MG63 (cell line): ENCODE measurements at regions not wholly inside any gene's neighbourhood (a gene's known extent, or its start where the extent isn't known, plus 50 kb on each side); places are given as distances from the start of the nearest gene placed in this dataset.
"Not testable (repeated sequence)": the region's sequence is repeated elsewhere in the genome, so short reads cannot be mapped to it uniquely, and the experiment has no call there.

Experiments
- DNase-seq: peaks from one replicate; pipeline ENCODE4 v3.0.0-alpha.2; 2020
- H3K27me3 ChIP-seq: fragments of 250-450 bp; sonication (Bioruptor Pico); 2 replicates; pipeline ENCODE4 v1.5.1; 2020; ENCODE audit warnings: mild to moderate bottlenecking, moderate library complexity
- H3K36me3 ChIP-seq: fragments of 250-450 bp; sonication (Bioruptor Pico); 2 replicates; pipeline ENCODE4 v1.5.1; 2020; ENCODE audit warnings: mild to moderate bottlenecking, moderate library complexity
- H3K4me3 ChIP-seq: fragments of 250-450 bp; sonication (Bioruptor Pico); 2 replicates; pipeline ENCODE4 v1.5.1; 2020; ENCODE audit warnings: mild to moderate bottlenecking, moderate library complexity
- H3K9me3 ChIP-seq: fragments of 250-450 bp; sonication (Bioruptor Pico); 2 replicates; pipeline ENCODE4 v1.5.1; 2020; ENCODE audit warnings: mild to moderate bottlenecking, moderate library complexity

- Histone ChIP-seq H3K36me3 (no peaks in the 10 kb centered on the region), H3K4me3 (no peak overlapping the region), H3K9me3 (peaks cover 6% of the 10 kb centered on the region), H3K27me3 (no peaks in the 10 kb centered on the region)
- peak; percentile 42 for DNase-seq
Observed at GRCh38 chr9:88852794-88853193, 138.5 kb upstream of the S1PR3 start.

- Histone ChIP-seq H3K9me3 (no peaks in the 10 kb centered on the region), H3K4me3 (no peak overlapping the region), H3K27me3 (no peaks in the 10 kb centered on the region), H3K36me3 (no peaks in the 10 kb centered on the region)
- DNase-seq: no peak
Observed at GRCh38 chr9:88870627-88871026, 120.6 kb upstream of the S1PR3 start.

GRCh38 chr9:88871669-88872068, 119.6 kb upstream of the S1PR3 start:
- no peaks in the 10 kb centered on the region for H3K36me3 ChIP-seq
- H3K27me3 ChIP-seq: no peaks in the 10 kb centered on the region
- no peak for DNase-seq
- H3K4me3 ChIP-seq: no peak overlapping the region
- H3K9me3 ChIP-seq: no peaks in the 10 kb centered on the region

GRCh38 chr9:88872192-88872946, 118.9 kb upstream of the S1PR3 start:
- Histone ChIP-seq H3K27me3 (no peaks in the 10 kb centered on the region), H3K9me3 (no peaks in the 10 kb centered on the region), H3K4me3 (no peak overlapping the region), H3K36me3 (no peaks in the 10 kb centered on the region)
- DNase-seq: no peak

GRCh38 chr9:88873635-88874034, 117.6 kb upstream of the S1PR3 start:
- H3K36me3 ChIP-seq: no peaks in the 10 kb centered on the region
- H3K27me3 ChIP-seq: no peaks in the 10 kb centered on the region
- H3K4me3 ChIP-seq: no peak overlapping the region
- H3K9me3 ChIP-seq: no peaks in the 10 kb centered on the region
- no peak for DNase-seq

GRCh38 chr9:88874391-88874790, 116.9 kb upstream of the S1PR3 start:
- H3K4me3 ChIP-seq: no peak overlapping the region
- DNase-seq: no peak
- no peaks in the 10 kb centered on the region for H3K27me3 ChIP-seq
- no peaks in the 10 kb centered on the region for H3K36me3 ChIP-seq
- H3K9me3 ChIP-seq: no peaks in the 10 kb centered on the region

GRCh38 chr9:88875400-88876120, 115.7 kb upstream of the S1PR3 start:
- DNase-seq: no peak

GRCh38 chr9:88880199-88880598, 111.1 kb upstream of the S1PR3 start:
- Histone ChIP-seq H3K4me3 (no peak overlapping the region), H3K27me3 (no peaks in the 10 kb centered on the region), H3K9me3 (no peaks in the 10 kb centered on the region), H3K36me3 (no peaks in the 10 kb centered on the region)
- DNase-seq: no peak

More at GRCh38 chr9:88875400-88876120, 115.7 kb upstream of the S1PR3 start:
- no peak overlapping the region for H3K4me3 ChIP-seq
- H3K9me3 ChIP-seq: no peaks in the 10 kb centered on the region
- H3K36me3 ChIP-seq: no peaks in the 10 kb centered on the region
- no peaks in the 10 kb centered on the region for H3K27me3 ChIP-seq

- not testable (repeated sequence) for H3K27me3 ChIP-seq, H3K36me3 ChIP-seq, DNase-seq, H3K4me3 ChIP-seq, H3K9me3 ChIP-seq
Observed at GRCh38 chr9:88884291-88884690, 107.0 kb upstream of the S1PR3 start.

- not testable (repeated sequence) for H3K4me3 ChIP-seq, H3K27me3 ChIP-seq, H3K36me3 ChIP-seq, DNase-seq, H3K9me3 ChIP-seq
Observed at GRCh38 chr9:88886762-88887161, 104.5 kb upstream of the S1PR3 start.

GRCh38 chr9:88889386-88889785, 101.9 kb upstream of the S1PR3 start:
- no peak overlapping the region for H3K4me3 ChIP-seq
- no peaks in the 10 kb centered on the region for H3K36me3 ChIP-seq
- no peak for DNase-seq
- no peaks in the 10 kb centered on the region for H3K9me3 ChIP-seq
- no peaks in the 10 kb centered on the region for H3K27me3 ChIP-seq

- H3K4me3 ChIP-seq: no peak overlapping the region
- no peak for DNase-seq
- no peaks in the 10 kb centered on the region for H3K36me3 ChIP-seq
- no peaks in the 10 kb centered on the region for H3K9me3 ChIP-seq
- H3K27me3 ChIP-seq: no peaks in the 10 kb centered on the region
Observed at GRCh38 chr9:88890546-88890945, 100.7 kb upstream of the S1PR3 start.

GRCh38 chr9:88891040-88891439, 100.2 kb upstream of the S1PR3 start:
- no peaks in the 10 kb centered on the region for H3K9me3 ChIP-seq
- H3K27me3 ChIP-seq: no peaks in the 10 kb centered on the region
- H3K4me3 ChIP-seq: no peak overlapping the region
- no peak for DNase-seq
- H3K36me3 ChIP-seq: no peaks in the 10 kb centered on the region

GRCh38 chr9:88892724-88893123, 98.5 kb upstream of the S1PR3 start:
- no peak overlapping the region for H3K4me3 ChIP-seq
- DNase-seq: no peak
- no peaks in the 10 kb centered on the region for H3K36me3 ChIP-seq
- H3K9me3 ChIP-seq: no peaks in the 10 kb centered on the region
- H3K27me3 ChIP-seq: no peaks in the 10 kb centered on the region

- Histone ChIP-seq H3K27me3 (no peaks in the 10 kb centered on the region), H3K36me3 (no peaks in the 10 kb centered on the region), H3K4me3 (no peak overlapping the region), H3K9me3 (no peaks in the 10 kb centered on the region)
- no peak for DNase-seq
Observed at GRCh38 chr9:88897081-88897480, 94.2 kb upstream of the S1PR3 start.

- Histone ChIP-seq H3K9me3 (no peaks in the 10 kb centered on the region), H3K27me3 (no peaks in the 10 kb centered on the region), H3K36me3 (no peaks in the 10 kb centered on the region), H3K4me3 (no peak overlapping the region)
- DNase-seq: no peak
Observed at GRCh38 chr9:88898039-88898720, 93.1 kb upstream of the S1PR3 start.

- H3K27me3 ChIP-seq: no peaks in the 10 kb centered on the region
- DNase-seq: no peak
- no peak overlapping the region for H3K4me3 ChIP-seq
- no peaks in the 10 kb centered on the region; the same call in 1 of the 2 replicates for H3K9me3 ChIP-seq
- H3K36me3 ChIP-seq: no peaks in the 10 kb centered on the region
Observed at GRCh38 chr9:88905506-88905905, 85.8 kb upstream of the S1PR3 start.
